Vagina (tissue), 2 donors: ENCODE measurements at regions not wholly inside any gene's neighbourhood (a gene's known extent, or its start where the extent isn't known, plus 50 kb on each side); places are given as distances from the start of the nearest gene placed in this dataset.

Experiments used
- CTCF ChIP-seq, 3 experiments: fragments of 450-650 bp in 2 of 3; fragments of 200-600 bp in 1 of 3; sonication (generic) in 1 of 3; IDR thresholded peaks; one replicate each; pipeline ENCODE4 v1.5.1; 2017 to 2019; ENCODE audit warnings: antibody characterized with exemption in 3 of 3, mild to moderate bottlenecking in 2 of 3, moderate library complexity in 2 of 3
- POLR2A ChIP-seq, 2 donors: fragments of 450-650 bp; IDR thresholded peaks; one replicate each; pipeline ENCODE4 v1.6.1; 2017; ENCODE audit warnings: antibody characterized with exemption in 2 of 2, mild to moderate bottlenecking in 2 of 2, moderate library complexity in 2 of 2
- POLR2AphosphoS5 ChIP-seq, 2 donors: sonication (generic); formaldehyde crosslinking; IDR thresholded peaks; one replicate each; pipeline ENCODE4 v1.9.0; 2017; ENCODE audit warnings: antibody characterized with exemption in 2 of 2, mild to moderate bottlenecking in 2 of 2, low read depth in 1 of 2; ENCODE audit not compliant: insufficient read depth in 1 of 2

- TF ChIP-seq CTCF (IDR thresholded peaks at IDR 0.05) (no peak), POLR2AphosphoS5 (IDR thresholded peaks at IDR 0.05; ENCODE audit: insufficient read depth in 1 of 2, low read depth in 1 of 2) (peak in 1 of 2 donors; percentile 11), POLR2A (IDR thresholded peaks at IDR 0.05) (no peak)
Measured at GRCh38 chr6:167678102-167679101, 148.3 kb upstream of the AFDN start.
